GM23338 (cell line): ENCODE measurements at regions not wholly inside any gene's neighbourhood (a gene's known extent, or its start where the extent isn't known, plus 50 kb on each side); places are given as distances from the start of the nearest gene placed in this dataset.
A peak's percentile ranks its signal among the peaks of the same experiment; 100 is the strongest.

Experiments
- ATAC-seq: fragments of 200-7000 bp; cut with Tn5 transposase; 3 replicates; pipeline ENCODE4 v1.9.1; 2020
- DNase-seq: peaks from one replicate; pipeline ENCODE4 v3.0.0-alpha.2; 2015; ENCODE audit warnings: low spot score
- H2AFZ ChIP-seq: fragments of 200-600 bp; sonication (generic); 2 replicates; pipeline ENCODE4 v1.8.0; 2016; ENCODE audit warnings: antibody characterized with exemption, mild to moderate bottlenecking, moderate library complexity
- H3F3A ChIP-seq: fragments of 200-600 bp; sonication (generic); replicated peaks from 2 replicates; pipeline ENCODE4 v1.8.0; 2017; ENCODE audit warnings: antibody characterized with exemption, mixed run types, low read depth
- H3K27ac ChIP-seq: fragments of 200-600 bp; sonication (generic); 2 replicates; pipeline ENCODE4 v1.6.1; 2016; ENCODE audit warnings: low read depth
- H3K27me3 ChIP-seq: fragments of 200-600 bp; sonication (generic); 2 replicates; pipeline ENCODE4 v1.8.0; 2016; ENCODE audit warnings: mild to moderate bottlenecking, mixed run types, moderate library complexity; ENCODE audit not compliant: insufficient read depth
- H3K36me3 ChIP-seq: fragments of 200-600 bp; sonication (generic); 2 replicates; pipeline ENCODE4 v1.8.0; 2016; ENCODE audit warnings: mild to moderate bottlenecking; ENCODE audit not compliant: insufficient read depth
- H3K4me1 ChIP-seq: fragments of 200-600 bp; sonication (generic); 2 replicates; pipeline ENCODE4 v1.8.0; 2016; ENCODE audit warnings: mild to moderate bottlenecking, moderate library complexity; ENCODE audit not compliant: insufficient read depth
- H3K4me2 ChIP-seq: fragments of 200-600 bp; sonication (generic); 2 replicates; pipeline ENCODE4 v1.7.1; 2017; ENCODE audit warnings: mixed run types
- H3K4me3 ChIP-seq: fragments of 200-600 bp; sonication (generic); 2 replicates; pipeline ENCODE4 v1.6.1; 2016; ENCODE audit warnings: mixed run types
- H3K79me2 ChIP-seq: fragments of 200-600 bp; sonication (generic); replicated peaks from 2 replicates; pipeline ENCODE4 v1.8.0; 2017; ENCODE audit warnings: mild to moderate bottlenecking; ENCODE audit not compliant: insufficient read depth
- H3K9me2 ChIP-seq: fragments of 200-600 bp; sonication (generic); 2 replicates; pipeline ENCODE4 v1.8.0; 2017; ENCODE audit not compliant: insufficient read depth
- H4K20me1 ChIP-seq: fragments of 200-600 bp; sonication (generic); replicated peaks from 2 replicates; pipeline ENCODE4 v1.8.0; 2017; ENCODE audit warnings: mild to moderate bottlenecking; ENCODE audit not compliant: insufficient read depth
- H3K27ac Mint-ChIP-seq: 2 replicates; pipeline ENCODE4 v1.8.0; 2020; ENCODE audit warnings: inconsistent platforms, mild to moderate bottlenecking, moderate library complexity, mixed read lengths
- H3K27me3 Mint-ChIP-seq: 3 replicates; pipeline ENCODE4 v1.8.0; 2022; ENCODE audit warnings: low read depth, mild to moderate bottlenecking, moderate library complexity, mixed read lengths, inconsistent platforms; ENCODE audit not compliant: insufficient read depth, poor library complexity
- H3K36me3 Mint-ChIP-seq: 3 replicates; pipeline ENCODE4 v1.8.0; 2021; ENCODE audit warnings: low read depth, mild to moderate bottlenecking, inconsistent platforms, moderate library complexity, mixed read lengths
- H3K4me1 Mint-ChIP-seq: 3 replicates; pipeline ENCODE4 v1.8.0; 2020; ENCODE audit warnings: mild to moderate bottlenecking, inconsistent platforms, mixed read lengths
- H3K4me3 Mint-ChIP-seq: 3 replicates; pipeline ENCODE4 v1.8.0; 2021; ENCODE audit warnings: moderate library complexity, mild to moderate bottlenecking, inconsistent platforms, mixed read lengths
- H3K9me3 Mint-ChIP-seq: 3 replicates; pipeline ENCODE4 v1.8.0; 2020; ENCODE audit warnings: moderate library complexity, mild to moderate bottlenecking, inconsistent platforms, mixed read lengths
- EZH2 ChIP-seq: fragments of 200-600 bp; sonication (generic); IDR thresholded peaks from one replicate; pipeline ENCODE4 v1.8.0; 2017; ENCODE audit warnings: antibody characterized with exemption, mild to moderate bottlenecking, low read depth; ENCODE audit not compliant: unreplicated experiment
- JUNB ChIP-seq: IDR thresholded peaks from one replicate; pipeline ENCODE4 v1.6.1; 2016; ENCODE audit warnings: antibody characterized with exemption; ENCODE audit not compliant: unreplicated experiment
- NANOG ChIP-seq: IDR thresholded peaks from 2 replicates; pipeline ENCODE4 v1.6.1; 2016; ENCODE audit warnings: antibody characterized with exemption, borderline replicate concordance
- STAT1 ChIP-seq: IDR thresholded peaks from one replicate; pipeline ENCODE4 v1.6.1; 2016; ENCODE audit warnings: antibody characterized with exemption; ENCODE audit not compliant: unreplicated experiment
- ZNF114 ChIP-seq: fragments of 250-450 bp; sonication (Bioruptor Pico); IDR thresholded peaks from 2 replicates; pipeline ENCODE4 v1.5.0; 2020; ENCODE audit warnings: mild to moderate bottlenecking, moderate library complexity
- ZNF331 ChIP-seq: fragments of 250-450 bp; sonication (Bioruptor Pico); IDR thresholded peaks from 2 replicates; pipeline ENCODE4 v1.5.0; 2020; ENCODE audit warnings: low read depth, mild to moderate bottlenecking, moderate library complexity
- TF ChIP-seq, protein P1 (sequence below): IDR thresholded peaks from one replicate; pipeline ENCODE4 v1.6.1; 2018; ENCODE audit warnings: antibody characterized with exemption; ENCODE audit not compliant: unreplicated experiment
- TF ChIP-seq, protein P2 (sequence below): IDR thresholded peaks from 2 replicates; pipeline ENCODE4 v1.6.1; 2016; ENCODE audit warnings: antibody characterized with exemption
- TF ChIP-seq, protein P3 (sequence below), 2 experiments: fragments of 200-600 bp in 1 of 2; sonication (generic) in 1 of 2; conservative IDR thresholded peaks; 2 replicates each; pipeline versions ENCODE4 v1.5.1 to v1.6.1; 2016 to 2017; ENCODE audit warnings: antibody characterized with exemption in 2 of 2, low read depth in 2 of 2, mild to moderate bottlenecking in 2 of 2, moderate library complexity in 1 of 2

DNA sequence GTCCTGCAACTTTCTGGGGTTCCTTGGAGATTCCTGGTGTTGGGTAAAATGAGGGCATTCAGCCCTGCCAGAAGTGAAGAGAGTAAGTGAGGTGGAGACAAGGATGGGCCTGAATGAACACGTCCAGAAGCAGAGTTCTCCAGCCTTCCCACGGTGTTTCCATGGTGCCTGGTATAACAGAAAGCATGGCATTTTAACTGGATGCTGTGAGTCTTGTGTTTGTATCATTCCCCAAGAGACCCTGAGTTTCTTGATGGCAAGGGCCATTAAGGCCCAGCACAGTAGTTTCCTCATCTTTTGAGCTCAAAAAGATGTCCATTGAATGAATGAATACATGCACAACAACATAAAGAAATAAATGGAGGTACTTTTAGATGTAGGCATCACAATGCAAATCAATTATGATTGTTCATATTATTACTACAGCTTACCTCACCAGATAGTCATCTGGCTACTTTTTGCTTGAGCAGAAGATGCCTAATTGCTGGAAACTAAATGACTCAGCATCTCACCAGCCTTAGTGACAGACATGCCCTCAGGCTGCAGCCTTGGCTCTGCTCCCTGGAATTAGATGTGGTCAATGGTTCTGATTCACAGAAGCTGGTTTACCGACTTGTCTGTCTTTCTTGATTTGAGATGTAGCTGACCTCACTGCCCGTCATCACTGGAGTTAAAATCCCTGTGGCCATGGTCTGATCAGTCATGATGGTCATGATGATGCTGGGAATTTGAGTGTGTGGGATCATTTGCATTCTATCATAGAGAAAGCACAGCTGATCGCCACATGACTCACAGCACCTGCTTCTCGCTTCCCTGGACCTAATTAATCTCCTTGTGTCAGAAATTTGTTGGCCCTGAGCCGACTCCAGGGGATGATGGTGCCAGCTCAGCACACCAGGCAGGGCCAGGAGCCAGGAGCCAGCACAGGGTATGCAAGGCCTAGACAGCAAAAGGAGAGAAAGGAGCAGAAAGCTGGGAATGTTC is 83.9 kb downstream of the CXCL12 start:
- no peak overlapping the region for H3K4me3 Mint-ChIP-seq

DNA sequence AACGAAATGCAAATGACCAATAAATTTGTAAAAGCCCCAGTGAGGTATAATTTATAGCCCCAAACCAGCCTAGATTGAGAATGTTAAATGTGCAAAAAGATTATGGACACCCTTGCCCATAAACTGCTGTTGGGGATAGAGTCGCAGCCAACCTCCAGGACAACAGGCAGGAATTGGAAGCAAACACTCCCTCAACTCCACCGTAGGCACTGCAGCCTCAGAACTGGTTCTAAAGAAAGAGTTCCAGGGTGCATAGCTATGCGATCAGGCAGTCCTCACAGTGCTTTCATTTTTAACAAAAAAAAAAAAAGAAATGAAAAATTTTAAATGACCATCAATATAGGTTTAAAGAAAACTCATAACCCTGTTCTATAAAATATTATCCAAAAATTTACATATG is 86.2 kb downstream of the CXCL12 start:
- DNase-seq (peak; percentile 36), ATAC-seq (peak; percentile 77)
- Histone ChIP-seq H3K27ac (no peak overlapping the region), H3K4me1 (peaks cover 35% of the 10 kb centered on the region), H3K4me2 (no peak overlapping the region), H3K4me3 (no peak overlapping the region), H3K27me3 (peaks cover 9% of the 10 kb centered on the region), H2AFZ (no peak overlapping the region), H3K9me2 (peaks cover 5% of the 10 kb centered on the region; the same call in 1 of the 2 replicates), H3K79me2 (no peaks in the 10 kb centered on the region), H4K20me1 (no peaks in the 10 kb centered on the region), H3K36me3 (no peaks in the 10 kb centered on the region), H3F3A (0 out of 2 replicates have a peak, but pooled peaks cover 3% of the 10 kb centered on the region)
- Mint-ChIP-seq H3K9me3 (peaks cover 12% of the 10 kb centered on the region), H3K4me3 (no peak overlapping the region; the same call in 2 of the 3 replicates), H3K4me1 (peaks cover 19% of the 10 kb centered on the region), H3K36me3 (peaks cover 8% of the 10 kb centered on the region; the same call in 2 of the 3 replicates), H3K27ac (peak overlapping the region; percentile 55; the same call in 1 of the 2 replicates), H3K27me3 (no peaks in the 10 kb centered on the region)
- TF ChIP-seq ZNF331 (CRISPR knock-in tag) (no peak), EZH2 (no peak), JUNB (no peak)
- TF ChIP-seq, protein P1, sequence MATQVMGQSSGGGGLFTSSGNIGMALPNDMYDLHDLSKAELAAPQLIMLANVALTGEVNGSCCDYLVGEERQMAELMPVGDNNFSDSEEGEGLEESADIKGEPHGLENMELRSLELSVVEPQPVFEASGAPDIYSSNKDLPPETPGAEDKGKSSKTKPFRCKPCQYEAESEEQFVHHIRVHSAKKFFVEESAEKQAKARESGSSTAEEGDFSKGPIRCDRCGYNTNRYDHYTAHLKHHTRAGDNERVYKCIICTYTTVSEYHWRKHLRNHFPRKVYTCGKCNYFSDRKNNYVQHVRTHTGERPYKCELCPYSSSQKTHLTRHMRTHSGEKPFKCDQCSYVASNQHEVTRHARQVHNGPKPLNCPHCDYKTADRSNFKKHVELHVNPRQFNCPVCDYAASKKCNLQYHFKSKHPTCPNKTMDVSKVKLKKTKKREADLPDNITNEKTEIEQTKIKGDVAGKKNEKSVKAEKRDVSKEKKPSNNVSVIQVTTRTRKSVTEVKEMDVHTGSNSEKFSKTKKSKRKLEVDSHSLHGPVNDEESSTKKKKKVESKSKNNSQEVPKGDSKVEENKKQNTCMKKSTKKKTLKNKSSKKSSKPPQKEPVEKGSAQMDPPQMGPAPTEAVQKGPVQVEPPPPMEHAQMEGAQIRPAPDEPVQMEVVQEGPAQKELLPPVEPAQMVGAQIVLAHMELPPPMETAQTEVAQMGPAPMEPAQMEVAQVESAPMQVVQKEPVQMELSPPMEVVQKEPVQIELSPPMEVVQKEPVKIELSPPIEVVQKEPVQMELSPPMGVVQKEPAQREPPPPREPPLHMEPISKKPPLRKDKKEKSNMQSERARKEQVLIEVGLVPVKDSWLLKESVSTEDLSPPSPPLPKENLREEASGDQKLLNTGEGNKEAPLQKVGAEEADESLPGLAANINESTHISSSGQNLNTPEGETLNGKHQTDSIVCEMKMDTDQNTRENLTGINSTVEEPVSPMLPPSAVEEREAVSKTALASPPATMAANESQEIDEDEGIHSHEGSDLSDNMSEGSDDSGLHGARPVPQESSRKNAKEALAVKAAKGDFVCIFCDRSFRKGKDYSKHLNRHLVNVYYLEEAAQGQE: no peak
- TF ChIP-seq, protein P2, sequence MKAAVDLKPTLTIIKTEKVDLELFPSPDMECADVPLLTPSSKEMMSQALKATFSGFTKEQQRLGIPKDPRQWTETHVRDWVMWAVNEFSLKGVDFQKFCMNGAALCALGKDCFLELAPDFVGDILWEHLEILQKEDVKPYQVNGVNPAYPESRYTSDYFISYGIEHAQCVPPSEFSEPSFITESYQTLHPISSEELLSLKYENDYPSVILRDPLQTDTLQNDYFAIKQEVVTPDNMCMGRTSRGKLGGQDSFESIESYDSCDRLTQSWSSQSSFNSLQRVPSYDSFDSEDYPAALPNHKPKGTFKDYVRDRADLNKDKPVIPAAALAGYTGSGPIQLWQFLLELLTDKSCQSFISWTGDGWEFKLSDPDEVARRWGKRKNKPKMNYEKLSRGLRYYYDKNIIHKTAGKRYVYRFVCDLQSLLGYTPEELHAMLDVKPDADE: no peak
- TF ChIP-seq, protein P3, sequence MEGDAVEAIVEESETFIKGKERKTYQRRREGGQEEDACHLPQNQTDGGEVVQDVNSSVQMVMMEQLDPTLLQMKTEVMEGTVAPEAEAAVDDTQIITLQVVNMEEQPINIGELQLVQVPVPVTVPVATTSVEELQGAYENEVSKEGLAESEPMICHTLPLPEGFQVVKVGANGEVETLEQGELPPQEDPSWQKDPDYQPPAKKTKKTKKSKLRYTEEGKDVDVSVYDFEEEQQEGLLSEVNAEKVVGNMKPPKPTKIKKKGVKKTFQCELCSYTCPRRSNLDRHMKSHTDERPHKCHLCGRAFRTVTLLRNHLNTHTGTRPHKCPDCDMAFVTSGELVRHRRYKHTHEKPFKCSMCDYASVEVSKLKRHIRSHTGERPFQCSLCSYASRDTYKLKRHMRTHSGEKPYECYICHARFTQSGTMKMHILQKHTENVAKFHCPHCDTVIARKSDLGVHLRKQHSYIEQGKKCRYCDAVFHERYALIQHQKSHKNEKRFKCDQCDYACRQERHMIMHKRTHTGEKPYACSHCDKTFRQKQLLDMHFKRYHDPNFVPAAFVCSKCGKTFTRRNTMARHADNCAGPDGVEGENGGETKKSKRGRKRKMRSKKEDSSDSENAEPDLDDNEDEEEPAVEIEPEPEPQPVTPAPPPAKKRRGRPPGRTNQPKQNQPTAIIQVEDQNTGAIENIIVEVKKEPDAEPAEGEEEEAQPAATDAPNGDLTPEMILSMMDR (conservative IDR thresholded peaks at IDR 0.05; ENCODE audit: low read depth in 2 of 2): no peak

More for the DNA sequence above, 83.9 kb downstream of the CXCL12 start:
- Histone ChIP-seq H3K9me2 (peaks cover 5% of the 10 kb centered on the region; the same call in 1 of the 2 replicates), H3F3A (no peaks in the 10 kb centered on the region), H4K20me1 (no peaks in the 10 kb centered on the region), H3K36me3 (no peaks in the 10 kb centered on the region), H3K27me3 (no peaks in the 10 kb centered on the region), H3K4me1 (peaks cover 26% of the 10 kb centered on the region), H3K27ac (no peak overlapping the region), H2AFZ (no peak overlapping the region), H3K4me2 (no peak overlapping the region), H3K4me3 (no peak overlapping the region), H3K79me2 (no peaks in the 10 kb centered on the region)
- Mint-ChIP-seq H3K9me3 (peaks cover 24% of the 10 kb centered on the region), H3K27ac (no peak overlapping the region), H3K4me1 (peaks cover 19% of the 10 kb centered on the region), H3K27me3 (no peaks in the 10 kb centered on the region), H3K36me3 (peaks cover 18% of the 10 kb centered on the region)
- no peak for DNase-seq
- ATAC-seq: no peak
- TF ChIP-seq, protein P1: no peak
- TF ChIP-seq ZNF114 (CRISPR knock-in tag) (no peak), NANOG (no peak), STAT1 (no peak)
